Hepatocyte (in vitro differentiated cells): ENCODE measurements at regions not wholly inside any gene's neighbourhood (a gene's known extent, or its start where the extent isn't known, plus 50 kb on each side); places are given as distances from the start of the nearest gene placed in this dataset.

Experiments used
- CTCF ChIP-seq: fragments of 200-600 bp; sonication (generic); IDR thresholded peaks from 2 replicates; pipeline ENCODE4 v1.5.1; 2016; ENCODE audit warnings: antibody characterized with exemption, mild to moderate bottlenecking; ENCODE audit not compliant: poor library complexity
- EZH2 ChIP-seq: fragments of 200-600 bp; sonication (generic); IDR thresholded peaks from 2 replicates; pipeline ENCODE4 v1.6.1; 2016; ENCODE audit warnings: antibody characterized with exemption, mild to moderate bottlenecking, borderline replicate concordance

GRCh38 chrX:9162698-9163097 lies 128.8 kb upstream of the FAM9B start:
- TF ChIP-seq CTCF, result no peak
- no peak for TF ChIP-seq EZH2
